Gastroesophageal sphincter (tissue), 3 donors: ENCODE measurements at regions not wholly inside any gene's neighbourhood (a gene's known extent, or its start where the extent isn't known, plus 50 kb on each side); places are given as distances from the start of the nearest gene placed in this dataset.
"Not testable (repeated sequence)": the region's sequence is repeated elsewhere in the genome, so short reads cannot be mapped to it uniquely, and the experiment has no call there.

Source experiments
- POLR2A ChIP-seq, 2 donors: fragments of 450-650 bp; IDR thresholded peaks; one replicate each; pipeline ENCODE4 v1.6.1; 2017; ENCODE audit warnings: antibody characterized with exemption in 2 of 2, mild to moderate bottlenecking in 2 of 2, moderate library complexity in 1 of 2
- TF ChIP-seq, protein P1 (sequence below), 4 experiments: fragments of 200-600 bp in 2 of 4; fragments of 450-650 bp in 2 of 4; sonication (generic) in 1 of 4; IDR thresholded peaks; one replicate each; pipeline ENCODE4 v1.5.1; 2017 to 2019; ENCODE audit warnings: antibody characterized with exemption in 4 of 4, mild to moderate bottlenecking in 2 of 4, moderate library complexity in 2 of 4

DNA sequence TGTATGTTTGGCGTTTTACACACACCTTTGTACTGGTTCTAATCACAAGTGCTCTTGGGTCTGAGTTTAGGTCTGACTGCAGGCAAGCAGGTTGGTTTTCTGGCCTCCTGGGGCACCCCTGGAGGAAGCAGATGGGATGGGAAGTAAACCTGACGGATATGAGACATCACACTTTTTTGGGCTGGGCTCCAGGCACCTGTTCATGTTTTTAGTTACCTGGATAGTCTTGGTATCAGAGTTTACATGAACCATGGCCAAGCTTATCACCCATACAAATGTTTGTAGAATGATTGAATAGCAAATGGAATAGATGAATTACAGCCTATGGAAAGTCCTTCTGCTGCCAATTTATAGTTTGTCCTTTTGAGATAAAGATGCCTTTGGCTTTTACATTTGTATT, 57.9 kb upstream of the BMS1 start:
- not testable (repeated sequence) for TF ChIP-seq POLR2A (IDR thresholded peaks at IDR 0.05)
- TF ChIP-seq, protein P1, sequence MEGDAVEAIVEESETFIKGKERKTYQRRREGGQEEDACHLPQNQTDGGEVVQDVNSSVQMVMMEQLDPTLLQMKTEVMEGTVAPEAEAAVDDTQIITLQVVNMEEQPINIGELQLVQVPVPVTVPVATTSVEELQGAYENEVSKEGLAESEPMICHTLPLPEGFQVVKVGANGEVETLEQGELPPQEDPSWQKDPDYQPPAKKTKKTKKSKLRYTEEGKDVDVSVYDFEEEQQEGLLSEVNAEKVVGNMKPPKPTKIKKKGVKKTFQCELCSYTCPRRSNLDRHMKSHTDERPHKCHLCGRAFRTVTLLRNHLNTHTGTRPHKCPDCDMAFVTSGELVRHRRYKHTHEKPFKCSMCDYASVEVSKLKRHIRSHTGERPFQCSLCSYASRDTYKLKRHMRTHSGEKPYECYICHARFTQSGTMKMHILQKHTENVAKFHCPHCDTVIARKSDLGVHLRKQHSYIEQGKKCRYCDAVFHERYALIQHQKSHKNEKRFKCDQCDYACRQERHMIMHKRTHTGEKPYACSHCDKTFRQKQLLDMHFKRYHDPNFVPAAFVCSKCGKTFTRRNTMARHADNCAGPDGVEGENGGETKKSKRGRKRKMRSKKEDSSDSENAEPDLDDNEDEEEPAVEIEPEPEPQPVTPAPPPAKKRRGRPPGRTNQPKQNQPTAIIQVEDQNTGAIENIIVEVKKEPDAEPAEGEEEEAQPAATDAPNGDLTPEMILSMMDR (IDR thresholded peaks at IDR 0.05), result not testable (repeated sequence)
